ENCODE measurements at regions not wholly inside any gene's neighbourhood (a gene's known extent, or its start where the extent isn't known, plus 50 kb on each side); places are given as distances from the start of the nearest gene placed in this dataset.
A peak's percentile ranks its signal among the peaks of the same experiment; 100 is the strongest.

- peak overlapping the region; percentile 24 for H3K27ac ChIP-seq (ENCODE audit: low read depth, low read length, poor library complexity, severe bottlenecking)
- no peaks in the 10 kb centered on the region for H3K36me3 ChIP-seq (ENCODE audit: insufficient read depth, low read length, poor library complexity, severe bottlenecking)
- H3K4me3 ChIP-seq (ENCODE audit: low read depth, low read length, poor library complexity, severe bottlenecking): no peak overlapping the region
- DNase-seq (ENCODE audit: low spot score): no peak
- no peak for TF ChIP-seq CTCF (conservative IDR thresholded peaks at IDR 0.05; ENCODE audit: low read depth, low read length)
- TF ChIP-seq EZH2 (IDR thresholded peaks at IDR 0.05; ENCODE audit: borderline replicate concordance, low read depth, low read length, poor library complexity, severe bottlenecking): no peak
- no peaks in the 10 kb centered on the region for H3K9me3 ChIP-seq (ENCODE audit: low read depth, low read length, poor library complexity, severe bottlenecking)
- CTCF ChIA-PET: no interaction called here
- POLR2A ChIA-PET (ENCODE audit: low non-redundant PET): no interaction called here
- peaks cover 66% of the 10 kb centered on the region for H3K4me1 ChIP-seq (ENCODE audit: insufficient read depth, low read length, poor library complexity, severe bottlenecking)
- intact Hi-C loops (cut with micrococcal nuclease; ENCODE audit: unreplicated experiment): no loop called here
- BruUV-seq (replicated peaks): no TSS peak
- no peaks in the 10 kb centered on the region for H3K27me3 ChIP-seq (replicated peaks; ENCODE audit: insufficient read depth, low read depth, low read length, poor library complexity)
Observed at GRCh38 chr2:41934329-41934958, 113.4 kb upstream of the PKDCC start.

GRCh38 chr2:41935002-41935401 lies 112.8 kb upstream of the PKDCC start:
- no peaks in the 10 kb centered on the region for H3K27me3 ChIP-seq (replicated peaks; ENCODE audit: insufficient read depth, low read depth, low read length, poor library complexity)
- ChIA-PET POLR2A (ENCODE audit: low non-redundant PET) (no interaction called here), CTCF (no interaction called here)
- TF ChIP-seq EZH2 (IDR thresholded peaks at IDR 0.05; ENCODE audit: borderline replicate concordance, low read depth, low read length, poor library complexity, severe bottlenecking): no peak
- no peak for TF ChIP-seq CTCF (conservative IDR thresholded peaks at IDR 0.05; ENCODE audit: low read depth, low read length)
- H3K9me3 ChIP-seq (ENCODE audit: low read depth, low read length, poor library complexity, severe bottlenecking): no peaks in the 10 kb centered on the region
- H3K4me3 ChIP-seq (ENCODE audit: low read depth, low read length, poor library complexity, severe bottlenecking): no peak overlapping the region
- DNase-seq (ENCODE audit: low spot score): no peak
- no peak overlapping the region for H3K27ac ChIP-seq (ENCODE audit: low read depth, low read length, poor library complexity, severe bottlenecking)
- H3K4me1 ChIP-seq (ENCODE audit: insufficient read depth, low read length, poor library complexity, severe bottlenecking): peaks cover 71% of the 10 kb centered on the region
- intact Hi-C loops (cut with micrococcal nuclease; ENCODE audit: unreplicated experiment): no loop called here
- no peaks in the 10 kb centered on the region for H3K36me3 ChIP-seq (ENCODE audit: insufficient read depth, low read length, poor library complexity, severe bottlenecking)
- BruUV-seq (replicated peaks): no TSS peak

- Histone ChIP-seq H3K4me3 (ENCODE audit: low read depth, low read length, poor library complexity, severe bottlenecking) (no peak overlapping the region), H3K27me3 (replicated peaks; ENCODE audit: insufficient read depth, low read depth, low read length, poor library complexity) (no peaks in the 10 kb centered on the region), H3K4me1 (ENCODE audit: insufficient read depth, low read length, poor library complexity, severe bottlenecking) (peaks cover 80% of the 10 kb centered on the region), H3K9me3 (ENCODE audit: low read depth, low read length, poor library complexity, severe bottlenecking) (no peaks in the 10 kb centered on the region), H3K27ac (ENCODE audit: low read depth, low read length, poor library complexity, severe bottlenecking) (peak overlapping the region; percentile 74), H3K36me3 (ENCODE audit: insufficient read depth, low read length, poor library complexity, severe bottlenecking) (no peaks in the 10 kb centered on the region)
- no peak for TF ChIP-seq CTCF (conservative IDR thresholded peaks at IDR 0.05; ENCODE audit: low read depth, low read length)
- TF ChIP-seq EZH2 (IDR thresholded peaks at IDR 0.05; ENCODE audit: borderline replicate concordance, low read depth, low read length, poor library complexity, severe bottlenecking): no peak
- ChIA-PET POLR2A (ENCODE audit: low non-redundant PET) (no interaction called here), CTCF (no interaction called here)
- BruUV-seq (replicated peaks): no TSS peak
- no peak for DNase-seq (ENCODE audit: low spot score)
- intact Hi-C loops (cut with micrococcal nuclease; ENCODE audit: unreplicated experiment): no loop called here
Observed at GRCh38 chr2:41935825-41936224, 112.0 kb upstream of the PKDCC start.

Data from A673 (cell line).